GM21447 (cell line): ENCODE measurements at regions not wholly inside any gene's neighbourhood (a gene's known extent, or its start where the extent isn't known, plus 50 kb on each side); places are given as distances from the start of the nearest gene placed in this dataset.

Experiments
- ATAC-seq: cut with Tn5 transposase; IDR thresholded peaks from one replicate; pipeline ENCODE4 v1.9.1; 2021; ENCODE audit not compliant: unreplicated experiment

GRCh38 chr19:29263305-29264135 lies 50.6 kb upstream of the UQCRFS1 start:
- no peak for ATAC-seq

GRCh38 chr19:29264897-29265296 lies 51.9 kb upstream of the UQCRFS1 start:
- no peak for ATAC-seq

GRCh38 chr19:29265436-29265835 lies 52.5 kb upstream of the UQCRFS1 start:
- no peak for ATAC-seq

- ATAC-seq: no peak
These were observed 53.0 kb upstream of the UQCRFS1 start for GRCh38 chr19:29266001-29266400.

GRCh38 chr19:29266603-29267002 lies 53.7 kb upstream of the UQCRFS1 start:
- no peak for ATAC-seq

- no peak for ATAC-seq
These were observed 54.8 kb upstream of the UQCRFS1 start for GRCh38 chr19:29267701-29268100.

GRCh38 chr19:29268103-29268502 lies 55.2 kb upstream of the UQCRFS1 start:
- no peak for ATAC-seq

GRCh38 chr19:29268721-29269393 lies 55.9 kb upstream of the UQCRFS1 start:
- no peak for ATAC-seq

GRCh38 chr19:29269641-29270040 lies 56.7 kb upstream of the UQCRFS1 start:
- ATAC-seq: no peak

GRCh38 chr19:29271341-29271740 lies 58.4 kb upstream of the UQCRFS1 start:
- no peak for ATAC-seq

GRCh38 chr19:29271911-29272310 lies 59.0 kb upstream of the UQCRFS1 start:
- ATAC-seq: no peak

- ATAC-seq: no peak
These were observed 60.2 kb upstream of the UQCRFS1 start for GRCh38 chr19:29273000-29273640.

GRCh38 chr19:29275266-29275665 lies 62.3 kb upstream of the UQCRFS1 start:
- no peak for ATAC-seq

- peak; percentile 96 for ATAC-seq
These were observed 64.2 kb upstream of the UQCRFS1 start for GRCh38 chr19:29277102-29277501.

GRCh38 chr19:29278716-29279115 lies 65.8 kb upstream of the UQCRFS1 start:
- no peak for ATAC-seq

- ATAC-seq: no peak
These were observed 70.4 kb upstream of the UQCRFS1 start for GRCh38 chr19:29283366-29283765.

GRCh38 chr19:29285187-29285687 lies 72.3 kb upstream of the UQCRFS1 start:
- no peak for ATAC-seq

GRCh38 chr19:29285878-29286277 lies 72.9 kb upstream of the UQCRFS1 start:
- ATAC-seq: no peak

GRCh38 chr19:29287061-29287460 lies 74.1 kb upstream of the UQCRFS1 start:
- no peak for ATAC-seq

- ATAC-seq: no peak
These were observed 75.3 kb upstream of the UQCRFS1 start for GRCh38 chr19:29288256-29288655.

- no peak for ATAC-seq
These were observed 76.1 kb upstream of the UQCRFS1 start for GRCh38 chr19:29289020-29289419.

GRCh38 chr19:29290853-29291252 lies 77.9 kb upstream of the UQCRFS1 start:
- ATAC-seq: no peak
